GM21723 (cell line): ENCODE measurements at regions not wholly inside any gene's neighbourhood (a gene's known extent, or its start where the extent isn't known, plus 50 kb on each side); places are given as distances from the start of the nearest gene placed in this dataset.
"Not testable (repeated sequence)": the region's sequence is repeated elsewhere in the genome, so short reads cannot be mapped to it uniquely, and the experiment has no call there.

Experiments
- ATAC-seq: cut with Tn5 transposase; IDR thresholded peaks from one replicate; pipeline ENCODE4 v1.9.1; 2021; ENCODE audit warnings: mild to moderate bottlenecking, moderate library complexity; ENCODE audit not compliant: unreplicated experiment

- no peak for ATAC-seq
Observed at GRCh38 chr3:80770106-80771074, 991.1 kb downstream of the GBE1 start.

GRCh38 chr3:80769683-80770082 is 991.8 kb downstream of the GBE1 start:
- no peak for ATAC-seq

DNA sequence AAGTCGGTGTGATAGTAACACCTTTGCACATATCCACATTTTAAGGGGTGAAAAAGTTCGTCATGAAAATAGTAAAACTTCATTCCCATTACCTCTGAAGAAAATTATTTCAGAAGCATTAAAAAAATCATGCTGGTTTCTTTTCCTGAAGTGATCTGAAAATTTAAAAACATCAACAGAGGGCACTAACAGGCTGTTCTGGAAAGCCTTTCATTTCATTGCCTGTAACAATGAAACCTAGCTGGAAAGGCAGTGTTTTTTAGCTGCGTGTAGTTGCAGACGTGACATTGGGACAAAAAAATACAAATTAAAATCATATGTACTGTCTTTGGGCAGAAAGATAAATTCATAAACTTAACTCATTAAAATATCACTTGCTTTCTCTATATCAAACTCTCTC is 993.8 kb downstream of the GBE1 start:
- no peak for ATAC-seq

DNA sequence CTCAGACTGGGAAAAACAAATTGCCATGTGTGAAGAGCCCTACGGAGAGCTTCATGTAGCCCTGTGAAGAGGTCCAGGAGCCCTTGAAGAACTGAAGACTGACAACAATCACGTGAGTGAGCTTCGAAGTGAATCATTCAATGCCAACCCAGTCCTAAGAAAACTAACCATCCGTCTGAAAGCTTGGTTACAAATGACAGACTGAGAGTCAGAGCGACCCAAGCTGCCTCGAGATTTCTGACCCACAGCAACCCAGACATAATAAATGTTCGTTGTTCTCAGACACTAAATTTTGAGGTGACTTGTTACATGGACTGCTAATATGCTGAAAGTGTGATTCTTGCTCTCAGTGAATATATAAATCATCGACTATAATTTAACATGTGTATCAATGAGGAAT is 987.2 kb upstream of the ROBO1 start:
- no peak for ATAC-seq

- ATAC-seq, result no peak
Observed at GRCh38 chr3:80753021-80753420, 985.2 kb upstream of the ROBO1 start.

DNA sequence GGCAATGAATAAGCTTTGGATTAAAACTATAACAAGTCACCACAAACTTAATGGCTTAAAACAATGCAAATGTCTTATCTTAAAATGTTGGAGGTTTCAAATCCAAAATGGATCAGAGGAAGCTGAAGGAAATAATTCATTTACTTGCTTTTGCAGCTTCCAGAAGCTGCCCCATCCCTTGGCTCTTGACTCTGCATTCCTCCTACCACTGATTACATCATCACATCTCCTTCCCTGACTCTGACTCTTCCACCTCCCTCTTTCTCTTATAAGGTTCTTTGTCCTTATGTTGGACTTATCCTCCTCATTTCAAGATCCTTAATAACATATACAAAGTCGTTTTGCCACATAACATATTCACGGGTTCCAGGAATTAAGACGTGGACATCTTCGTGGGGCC is 982.8 kb upstream of the ROBO1 start:
- ATAC-seq, result no peak

- no peak for ATAC-seq
Observed at GRCh38 chr3:80734920-80735319, 967.1 kb upstream of the ROBO1 start.

- no peak for ATAC-seq
Observed at GRCh38 chr3:80734483-80734882, 966.7 kb upstream of the ROBO1 start.

- ATAC-seq, result no peak
Observed at GRCh38 chr3:80733522-80734176, 965.9 kb upstream of the ROBO1 start.

DNA sequence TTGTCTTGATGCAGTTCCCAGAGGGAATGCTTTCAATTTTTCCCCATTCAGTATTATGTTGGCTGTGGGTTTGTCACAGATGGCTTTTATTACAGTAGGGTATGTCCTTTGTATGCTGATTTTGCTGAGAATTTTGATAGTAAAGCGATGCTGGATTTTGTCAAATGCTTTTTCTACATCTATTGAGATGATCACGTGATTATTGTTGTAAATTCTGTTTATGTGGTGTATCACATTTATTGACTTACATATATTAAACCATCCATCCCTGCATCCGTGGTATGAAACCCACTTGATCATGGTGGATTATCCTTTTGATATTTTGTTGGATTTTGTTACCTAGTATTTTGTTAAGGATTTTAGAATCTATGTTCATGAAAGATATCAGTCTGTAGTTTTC is 959.8 kb upstream of the ROBO1 start:
- not testable (repeated sequence) for ATAC-seq

DNA sequence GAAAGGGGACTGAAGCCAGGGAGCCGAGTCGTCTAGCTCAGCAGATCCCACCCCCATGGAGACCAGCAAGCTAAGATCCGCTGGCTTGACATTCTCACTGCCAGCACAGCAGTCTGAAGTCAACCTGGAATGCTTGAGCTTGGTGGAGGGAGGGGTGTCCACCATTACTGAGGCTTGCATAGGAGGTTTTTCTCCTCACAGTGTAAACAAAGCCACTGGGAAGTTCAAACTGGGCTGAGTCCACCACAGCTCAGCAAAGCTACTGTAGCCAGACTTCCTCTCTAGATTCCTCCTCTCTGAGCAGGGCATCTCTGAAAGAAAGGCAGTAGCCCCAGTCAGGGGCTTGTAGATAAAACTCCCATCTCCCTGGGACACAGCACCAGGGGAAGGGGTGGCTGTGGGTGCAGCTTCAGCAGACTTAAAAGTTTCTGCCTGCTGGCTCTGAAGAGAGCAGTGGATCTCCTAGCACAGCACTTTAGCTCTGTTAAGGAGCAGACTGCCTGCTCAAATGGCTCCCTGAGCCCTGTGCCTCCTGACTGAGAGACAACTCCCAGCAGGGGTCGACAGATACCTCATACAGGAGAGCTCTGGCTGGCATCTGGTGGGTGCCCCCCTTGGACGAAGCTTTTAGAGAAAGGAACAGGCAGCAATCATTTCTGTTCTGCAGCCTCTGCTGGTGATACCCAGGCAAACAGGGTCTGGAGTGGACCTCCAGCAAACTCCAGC is 942.0 kb upstream of the ROBO1 start:
- ATAC-seq, result not testable (repeated sequence)

DNA sequence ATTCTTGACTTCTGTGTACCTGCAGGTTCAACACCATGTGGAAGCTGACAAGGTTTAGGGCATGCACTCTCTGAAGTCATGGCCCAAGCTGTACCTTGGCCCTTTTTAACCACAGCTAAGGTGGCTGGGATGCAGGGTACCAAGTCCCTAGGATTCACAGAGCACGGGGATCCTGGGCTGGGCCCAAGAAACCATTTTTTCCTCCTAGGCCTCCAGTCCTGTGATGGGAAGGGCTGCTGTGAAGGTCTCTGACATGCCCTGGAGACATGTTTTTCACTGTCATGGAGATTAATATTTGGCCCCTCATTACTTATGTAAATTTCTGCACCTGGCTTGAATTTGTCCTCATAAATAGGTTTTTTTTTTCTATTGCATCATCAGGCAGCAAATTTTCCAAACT is 937.5 kb upstream of the ROBO1 start:
- ATAC-seq, result no peak

DNA sequence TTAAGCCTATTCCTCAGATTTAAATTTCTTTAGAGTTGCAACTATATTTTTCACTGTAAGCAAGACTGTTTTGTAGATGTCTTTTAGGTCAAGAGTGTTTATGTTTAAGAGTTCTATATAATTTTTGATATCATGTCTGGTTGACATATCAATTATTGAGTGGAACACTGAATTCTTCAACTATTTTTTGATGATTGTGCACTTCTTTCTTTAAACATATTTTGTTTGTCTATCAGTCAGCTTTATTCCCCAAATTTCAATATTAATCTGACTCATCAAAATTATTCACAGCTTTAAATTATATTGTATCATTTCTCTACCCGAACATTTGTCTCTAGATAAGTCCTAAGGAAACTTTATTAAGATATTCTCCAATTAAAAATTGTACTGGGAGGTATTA is 933.6 kb upstream of the ROBO1 start:
- no peak for ATAC-seq

DNA sequence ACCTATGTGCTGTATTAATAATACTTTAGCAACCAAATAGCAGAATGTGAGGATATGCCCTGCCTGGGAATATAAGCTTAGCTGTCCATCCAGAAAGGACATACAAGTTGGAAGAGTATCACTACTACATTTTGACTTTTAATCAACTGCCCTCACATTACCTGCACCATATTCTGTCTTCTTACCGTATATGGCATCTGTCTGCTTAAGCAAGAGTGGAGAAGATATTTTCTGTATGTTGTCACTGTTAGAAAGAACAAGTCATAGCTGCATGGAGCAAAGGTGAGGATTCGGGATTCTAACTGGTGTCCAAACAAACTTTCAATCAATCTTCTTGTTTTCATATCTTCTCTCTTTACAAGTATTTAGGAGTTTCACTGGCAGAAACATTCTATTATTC is 929.5 kb upstream of the ROBO1 start:
- no peak for ATAC-seq

- ATAC-seq, result no peak
Observed at GRCh38 chr3:80696280-80696679, 928.5 kb upstream of the ROBO1 start.

GRCh38 chr3:80688814-80689213 is 921.0 kb upstream of the ROBO1 start:
- no peak for ATAC-seq

DNA sequence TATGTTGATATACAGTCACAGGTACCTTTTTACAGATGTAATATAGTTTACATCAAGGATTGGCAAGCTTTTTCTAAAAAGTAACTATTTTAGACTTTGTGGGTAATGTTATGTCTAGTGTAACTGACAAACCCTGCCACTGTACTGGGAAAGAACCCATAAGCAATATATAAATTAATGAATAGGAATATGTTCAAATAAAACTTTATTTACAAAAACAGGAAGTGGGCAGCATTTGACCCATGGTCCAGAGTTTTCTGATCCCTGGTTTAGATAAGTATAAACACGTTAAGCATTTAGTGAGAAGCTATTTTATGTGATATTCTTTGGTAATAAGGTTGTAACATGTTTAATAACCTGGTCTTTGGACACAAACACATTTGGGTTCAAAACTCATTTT is 915.2 kb upstream of the ROBO1 start:
- ATAC-seq, result no peak

GRCh38 chr3:80682235-80682634 is 914.4 kb upstream of the ROBO1 start:
- ATAC-seq, result no peak

DNA sequence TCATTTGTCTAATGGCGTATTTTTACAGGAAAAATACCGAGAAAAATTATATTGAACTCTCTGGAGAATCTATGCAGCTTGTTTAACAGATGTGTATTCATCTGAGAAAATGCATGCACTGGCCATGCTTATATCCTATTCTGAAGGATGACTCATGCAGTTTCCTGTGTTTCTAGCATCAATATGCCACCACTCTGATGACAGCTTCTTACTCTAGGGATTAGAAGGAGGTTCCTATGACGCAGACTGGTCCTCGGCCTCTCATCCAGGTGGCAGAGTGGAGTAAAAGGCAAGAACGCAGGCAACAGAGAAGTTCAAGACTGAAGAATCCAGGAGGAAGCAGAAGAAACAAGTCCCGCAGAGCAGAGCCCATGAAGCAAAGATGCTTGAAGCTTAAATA is 910.0 kb upstream of the ROBO1 start:
- no peak for ATAC-seq

DNA sequence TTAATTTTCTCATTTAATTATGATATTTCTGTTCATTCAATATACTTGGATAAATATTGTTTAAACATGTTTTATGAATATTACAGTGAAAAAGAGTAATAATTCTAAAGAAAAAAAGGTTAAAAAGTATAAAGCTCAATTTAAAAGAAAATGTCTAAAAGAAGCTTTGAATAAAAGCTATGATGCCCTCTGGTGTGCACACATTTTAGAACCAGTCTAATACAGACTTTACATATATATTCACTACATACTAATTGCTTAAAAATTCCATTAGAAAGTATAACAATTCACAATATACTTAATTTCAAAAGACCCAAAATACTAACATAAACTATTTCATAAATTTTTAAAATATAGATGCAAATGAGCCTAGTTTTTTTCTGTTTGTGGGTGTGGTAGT is 909.1 kb upstream of the ROBO1 start:
- no peak for ATAC-seq

DNA sequence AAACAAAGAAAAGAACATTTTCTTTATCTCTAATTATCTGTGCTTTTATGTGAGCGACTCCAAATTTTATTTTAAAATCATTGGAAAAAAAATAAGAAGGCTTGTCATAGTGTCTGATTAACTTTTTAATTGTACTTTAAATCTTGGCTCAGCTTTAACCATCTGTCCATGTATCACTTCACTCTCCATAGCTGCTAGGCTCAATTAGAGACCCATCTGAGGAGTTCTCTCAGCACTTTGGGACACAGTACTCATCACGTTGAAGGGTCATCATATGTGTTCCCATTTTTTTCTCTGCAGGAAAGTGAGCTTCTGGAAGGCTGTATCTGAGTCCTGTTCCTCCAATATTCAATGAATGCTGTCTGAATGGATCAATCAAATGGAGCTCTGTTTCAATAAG is 908.5 kb upstream of the ROBO1 start:
- ATAC-seq, result no peak

GRCh38 chr3:80675790-80676189 is 908.0 kb upstream of the ROBO1 start:
- no peak for ATAC-seq
